Gastrocnemius medialis (tissue), 4 donors: ENCODE measurements at regions not wholly inside any gene's neighbourhood (a gene's known extent, or its start where the extent isn't known, plus 50 kb on each side); places are given as distances from the start of the nearest gene placed in this dataset.

Experiments
- ATAC-seq, 2 donors: fragments of 150-250 bp; one replicate each; pipeline ENCODE4 v1.9.1; 2016
- DNase-seq, 2 donors: peaks; one replicate each; pipeline ENCODE4 v3.0.0-alpha.2; 2019
- H3K27ac ChIP-seq, 4 donors: fragments of 200-600 bp; sonication (generic); 1 replicate in 1 of 4; 2 replicates in 3 of 4; pipeline ENCODE4 v1.5.1; 2016 to 2018; ENCODE audit warnings: mild to moderate bottlenecking in 2 of 4, moderate library complexity in 1 of 4
- H3K27me3 ChIP-seq, 3 donors: fragments of 200-600 bp; sonication (generic) in 2 of 3; 1 replicate in 1 of 3; 2 replicates in 2 of 3; pipeline versions ENCODE4 v1.5.1 to v1.6.0; 2016 to 2019; ENCODE audit warnings: mild to moderate bottlenecking in 1 of 3, moderate library complexity in 1 of 3
- H3K36me3 ChIP-seq, 2 donors: fragments of 200-600 bp; sonication (generic) in 1 of 2; one replicate each; pipeline ENCODE4 v1.5.1; 2017 to 2018
- H3K4me1 ChIP-seq, 2 donors: fragments of 200-600 bp; sonication (generic) in 1 of 2; one replicate each; pipeline ENCODE4 v1.5.1; 2016 to 2017; ENCODE audit warnings: mild to moderate bottlenecking in 2 of 2
- H3K4me3 ChIP-seq, 4 donors: fragments of 200-600 bp; sonication (generic) in 3 of 4; 1 replicate in 1 of 4; 2 replicates in 3 of 4; pipeline ENCODE4 v1.5.1; 2016 to 2019; ENCODE audit warnings: mild to moderate bottlenecking in 2 of 4
- H3K9me3 ChIP-seq, 3 donors: fragments of 200-600 bp; sonication (generic) in 2 of 3; 1 replicate in 1 of 3; 2 replicates in 2 of 3; pipeline ENCODE4 v1.5.1; 2016 to 2019
- POLR2A ChIP-seq, 2 donors: fragments of 450-650 bp; IDR thresholded peaks; one replicate each; pipeline ENCODE4 v1.6.1; 2017; ENCODE audit warnings: antibody characterized with exemption in 2 of 2, mild to moderate bottlenecking in 2 of 2, moderate library complexity in 2 of 2
- in situ Hi-C, 4 donors: fragments of 200-750 bp; cut with MboI; loops; one replicate each; pipeline versions ENCODE4 v1.15.0 to v1.8.0; 2017; ENCODE audit warnings: low sequenced_read_pairs in 4 of 4
- intact Hi-C: fragments of 100-400 bp; cut with DNase I; formaldehyde crosslinking; loops from one replicate; pipeline ENCODE4 v1.15.1; 2023; ENCODE audit warnings: low total_unique reads
- TF ChIP-seq, protein P1 (sequence below), 5 experiments: fragments of 450-650 bp in 3 of 5; fragments of 200-600 bp in 2 of 5; sonication (generic) in 2 of 5; IDR thresholded peaks in 4 of 5; conservative IDR thresholded peaks in 1 of 5; 1 replicate in 4 of 5; 2 replicates in 1 of 5; pipeline ENCODE4 v1.5.1; 2016 to 2019; ENCODE audit warnings: antibody characterized with exemption in 5 of 5, mild to moderate bottlenecking in 3 of 5, moderate library complexity in 3 of 5

DNA sequence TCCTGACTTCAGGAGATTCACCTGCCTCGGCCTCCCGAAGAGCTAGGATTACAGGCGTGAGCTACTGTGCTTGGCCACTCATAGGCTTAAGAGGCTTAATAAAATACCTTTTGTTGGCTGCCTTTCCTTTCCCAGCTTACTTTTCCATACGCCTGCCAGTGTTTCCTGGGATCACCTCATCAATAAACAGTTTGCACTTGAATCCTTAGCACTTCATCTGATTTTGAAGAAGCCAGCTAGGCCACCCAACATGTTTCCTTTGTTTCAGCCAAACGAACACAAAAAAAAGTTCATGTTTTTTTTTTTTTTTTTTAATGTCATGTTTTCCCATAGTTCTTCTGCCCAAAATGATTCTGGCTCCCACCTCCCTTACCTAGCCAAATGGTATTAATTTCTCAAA is 92.3 kb downstream of the RAP2B start:
- Histone ChIP-seq H3K9me3 (no peaks in the 10 kb centered on the region), H3K27ac (no peak overlapping the region), H3K4me1 (no peaks in the 10 kb centered on the region), H3K27me3 (no peaks in the 10 kb centered on the region), H3K36me3 (no peaks in the 10 kb centered on the region), H3K4me3 (no peak overlapping the region)
- intact Hi-C loops (no loop called here), in situ Hi-C loops (no loop called here)
- ATAC-seq (no peak), DNase-seq (no peak)
- TF ChIP-seq, protein P1, sequence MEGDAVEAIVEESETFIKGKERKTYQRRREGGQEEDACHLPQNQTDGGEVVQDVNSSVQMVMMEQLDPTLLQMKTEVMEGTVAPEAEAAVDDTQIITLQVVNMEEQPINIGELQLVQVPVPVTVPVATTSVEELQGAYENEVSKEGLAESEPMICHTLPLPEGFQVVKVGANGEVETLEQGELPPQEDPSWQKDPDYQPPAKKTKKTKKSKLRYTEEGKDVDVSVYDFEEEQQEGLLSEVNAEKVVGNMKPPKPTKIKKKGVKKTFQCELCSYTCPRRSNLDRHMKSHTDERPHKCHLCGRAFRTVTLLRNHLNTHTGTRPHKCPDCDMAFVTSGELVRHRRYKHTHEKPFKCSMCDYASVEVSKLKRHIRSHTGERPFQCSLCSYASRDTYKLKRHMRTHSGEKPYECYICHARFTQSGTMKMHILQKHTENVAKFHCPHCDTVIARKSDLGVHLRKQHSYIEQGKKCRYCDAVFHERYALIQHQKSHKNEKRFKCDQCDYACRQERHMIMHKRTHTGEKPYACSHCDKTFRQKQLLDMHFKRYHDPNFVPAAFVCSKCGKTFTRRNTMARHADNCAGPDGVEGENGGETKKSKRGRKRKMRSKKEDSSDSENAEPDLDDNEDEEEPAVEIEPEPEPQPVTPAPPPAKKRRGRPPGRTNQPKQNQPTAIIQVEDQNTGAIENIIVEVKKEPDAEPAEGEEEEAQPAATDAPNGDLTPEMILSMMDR (IDR thresholded peaks at IDR 0.05 in 4 of 5, conservative IDR thresholded peaks at IDR 0.05 in 1 of 5), result no peak
- TF ChIP-seq POLR2A (IDR thresholded peaks at IDR 0.05), result no peak

DNA sequence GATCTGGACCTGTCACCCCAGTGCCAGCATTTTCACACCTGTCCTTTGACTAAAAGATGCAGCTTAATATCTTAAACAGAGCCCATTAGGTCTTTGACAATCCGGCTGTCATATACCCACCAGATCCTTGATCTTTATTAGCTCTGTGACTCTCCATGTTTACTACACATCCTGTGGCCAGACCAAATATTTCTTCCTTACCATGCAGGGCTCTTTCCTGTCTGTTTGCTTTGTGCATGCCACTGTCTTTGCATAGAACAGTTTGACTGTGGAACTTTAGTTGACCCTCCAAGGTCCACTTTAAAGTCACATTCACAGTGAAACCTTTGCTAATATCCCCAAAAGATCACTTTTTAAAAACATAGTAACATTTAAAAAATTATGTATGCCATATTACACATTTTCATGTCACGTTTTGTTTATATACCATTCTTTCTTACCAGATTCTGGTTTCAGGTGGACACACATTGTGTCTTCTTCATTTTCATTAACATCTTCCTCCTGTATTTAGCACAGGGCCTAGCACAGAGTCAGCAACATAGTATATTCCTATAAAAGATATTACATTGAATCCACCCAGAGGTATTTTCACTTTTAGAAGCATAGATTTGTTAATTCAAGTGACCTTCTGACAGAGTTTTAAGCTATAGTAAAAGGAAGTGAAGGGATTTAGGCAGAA is 95.8 kb downstream of the RAP2B start:
- no peak for TF ChIP-seq POLR2A (IDR thresholded peaks at IDR 0.05)
- TF ChIP-seq, protein P1 (IDR thresholded peaks at IDR 0.05 in 4 of 5, conservative IDR thresholded peaks at IDR 0.05 in 1 of 5), result no peak
- Histone ChIP-seq H3K27ac (no peak overlapping the region), H3K36me3 (no peaks in the 10 kb centered on the region), H3K27me3 (no peaks in the 10 kb centered on the region), H3K4me3 (no peak overlapping the region), H3K9me3 (no peaks in the 10 kb centered on the region), H3K4me1 (no peaks in the 10 kb centered on the region)
- DNase-seq (no peak), ATAC-seq (no peak)
- intact Hi-C loops, result no loop called here
- in situ Hi-C loops, result no loop called here

DNA sequence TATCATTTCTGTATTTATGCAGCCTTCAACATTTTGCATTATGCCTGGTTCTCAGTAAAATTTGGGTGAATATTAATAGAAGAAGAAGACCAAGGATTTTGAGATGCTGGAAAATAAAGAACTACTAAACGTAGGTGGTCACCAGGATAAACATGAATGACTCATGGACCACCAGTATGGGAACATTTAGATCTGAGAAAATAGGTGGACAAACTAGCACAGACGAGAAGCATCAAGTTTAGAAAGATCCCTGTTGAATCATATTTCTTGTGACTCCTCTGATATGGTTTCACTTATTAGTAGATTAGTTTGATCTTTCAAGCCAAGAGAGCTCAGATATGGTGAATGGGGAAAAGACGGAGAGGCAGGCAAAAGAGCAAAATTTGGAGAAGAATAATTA is 97.9 kb downstream of the RAP2B start:
- in situ Hi-C loops (no loop called here), intact Hi-C loops (no loop called here)
- H3K9me3 ChIP-seq, result no peaks in the 10 kb centered on the region
- no peaks in the 10 kb centered on the region for H3K4me1 ChIP-seq
- ATAC-seq (no peak), DNase-seq (no peak)
- no peaks in the 10 kb centered on the region for H3K36me3 ChIP-seq
- no peak overlapping the region for H3K27ac ChIP-seq
- no peaks in the 10 kb centered on the region for H3K27me3 ChIP-seq
- no peak overlapping the region for H3K4me3 ChIP-seq
- TF ChIP-seq, protein P1 (IDR thresholded peaks at IDR 0.05 in 4 of 5, conservative IDR thresholded peaks at IDR 0.05 in 1 of 5), result no peak
- no peak for TF ChIP-seq POLR2A (IDR thresholded peaks at IDR 0.05)

GRCh38 chr3:153260681-153261080 is 98.7 kb downstream of the RAP2B start:
- TF ChIP-seq, protein P1 (IDR thresholded peaks at IDR 0.05 in 4 of 5, conservative IDR thresholded peaks at IDR 0.05 in 1 of 5), result no peak
- no peak for TF ChIP-seq POLR2A (IDR thresholded peaks at IDR 0.05)
- intact Hi-C loops (no loop called here), in situ Hi-C loops (no loop called here)
- no peaks in the 10 kb centered on the region for H3K27me3 ChIP-seq
- H3K27ac ChIP-seq, result no peak overlapping the region
- H3K9me3 ChIP-seq, result no peaks in the 10 kb centered on the region
- no peak for ATAC-seq
- no peak overlapping the region for H3K4me3 ChIP-seq
- no peak for DNase-seq
- H3K4me1 ChIP-seq, result no peaks in the 10 kb centered on the region
- no peaks in the 10 kb centered on the region for H3K36me3 ChIP-seq

DNA sequence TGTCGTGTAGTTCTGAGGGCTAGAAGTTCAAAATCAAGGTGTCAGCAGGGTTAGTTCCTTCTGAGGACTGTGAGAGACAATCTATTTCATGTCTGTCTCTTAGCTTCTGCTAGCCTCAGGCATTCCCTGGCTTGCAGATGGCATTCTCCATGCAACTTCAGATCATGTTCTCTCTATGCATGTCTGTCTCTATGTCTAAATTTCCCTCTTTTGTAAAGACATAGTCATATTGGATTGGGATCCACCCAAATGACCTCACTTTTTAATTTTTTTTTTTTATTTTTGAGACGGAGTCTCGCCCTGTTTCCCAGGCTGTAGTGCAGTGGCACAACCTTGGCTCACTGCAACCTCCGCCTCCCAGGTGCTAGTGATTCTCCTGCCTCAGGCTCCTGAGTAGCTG is 104.6 kb downstream of the RAP2B start:
- in situ Hi-C loops, result no loop called here
- no peak overlapping the region for H3K27ac ChIP-seq
- H3K36me3 ChIP-seq, result no peaks in the 10 kb centered on the region

More for the DNA sequence above, 104.6 kb downstream of the RAP2B start:
- ATAC-seq (no peak), DNase-seq (no peak)
- Histone ChIP-seq H3K9me3 (no peaks in the 10 kb centered on the region), H3K4me1 (no peaks in the 10 kb centered on the region), H3K4me3 (no peak overlapping the region), H3K27me3 (no peaks in the 10 kb centered on the region)
- intact Hi-C loops, result no loop called here
- TF ChIP-seq POLR2A (IDR thresholded peaks at IDR 0.05), result no peak
- TF ChIP-seq, protein P1 (IDR thresholded peaks at IDR 0.05 in 4 of 5, conservative IDR thresholded peaks at IDR 0.05 in 1 of 5), result no peak
